K562 (cell line): ENCODE measurements at regions not wholly inside any gene's neighbourhood (a gene's known extent, or its start where the extent isn't known, plus 50 kb on each side); places are given as distances from the start of the nearest gene placed in this dataset.

Experiments
- ATAC-seq: fragments of 200-7000 bp; cut with Tn5 transposase; 3 replicates; pipeline ENCODE4 v1.9.1; 2020; ENCODE audit warnings: moderate library complexity
- BruUV-seq: library from RNA; stranded (reverse); fragments of 400-500 nt; replicated peaks from 2 replicates; lab custom pipeline; 2021; lab: Mats Ljungman, UMichigan
- CTCF ChIA-PET: fragments of 300-600 bp; formaldehyde crosslinking; extraction: SDS; loops from one replicate; lab custom pipeline; 2021; ENCODE audit warnings: low intra/inter-chr PET ratio; lab: Yijun Ruan, JAX
- POLR2A ChIA-PET: fragments of 300-600, 350-650 bp; sonication (Branson Sonifier 250); formaldehyde crosslinking; extraction: SDS; loops from one replicate; lab custom pipeline; 2021; ENCODE audit warnings: antibody characterized with exemption, inconsistent platforms; lab: Yijun Ruan, JAX
- DNase-seq, 4 experiments: peaks; one replicate each; pipeline versions ENCODE4 v3.0.0 to v3.0.0-alpha.2; 2011 to 2018; ENCODE audit warnings: low spot score in 3 of 4, mixed read lengths in 3 of 4; ENCODE audit errors: extremely low read depth in 1 of 4
- FAIRE-seq: peaks from 2 replicates; lab custom pipeline; 2011; peaks lifted over from hg19 to GRCh38; lab: Jason Lieb, UNC
- H2AFZ ChIP-seq: 2 replicates; pipeline ENCODE4 v1.6.0; 2011; ENCODE audit warnings: low read depth, low read length, control low read depth, inconsistent platforms
- H3K27ac ChIP-seq: fragments of 200-600 bp; 3 replicates; pipeline ENCODE4 v1.8.0; 2011; ENCODE audit warnings: low read depth, mild to moderate bottlenecking, control low read depth, inconsistent platforms, low read length, moderate library complexity, mixed read lengths; ENCODE audit errors: extremely low read depth
- H3K27me3 ChIP-seq, 2 experiments: fragments of 300-600 bp in 1 of 2; 2 replicates in 1 of 2; 3 replicates in 1 of 2; pipeline versions ENCODE4 v1.6.0 to v1.8.0; 2011; ENCODE audit warnings: inconsistent platforms in 2 of 2, low read length in 2 of 2, mild to moderate bottlenecking in 1 of 2, mixed read lengths in 1 of 2, moderate library complexity in 1 of 2; ENCODE audit not compliant: control insufficient read depth in 2 of 2, insufficient read depth in 2 of 2
- H3K36me3 ChIP-seq: fragments of 300-600 bp; 3 replicates; pipeline ENCODE4 v1.8.0; 2011; ENCODE audit warnings: mild to moderate bottlenecking, low read length, inconsistent platforms; ENCODE audit not compliant: control insufficient read depth, insufficient read depth
- H3K4me1 ChIP-seq, 2 experiments: fragments of 200-600 bp in 1 of 2; replicated peaks in 1 of 2; 2 replicates in 1 of 2; 3 replicates in 1 of 2; pipeline versions ENCODE4 v1.5.1 to v1.8.0; 2011; ENCODE audit warnings: inconsistent platforms in 2 of 2, low read length in 2 of 2, mild to moderate bottlenecking in 1 of 2, mixed read lengths in 1 of 2, moderate library complexity in 1 of 2; ENCODE audit not compliant: control insufficient read depth in 2 of 2, insufficient read depth in 2 of 2
- H3K4me2 ChIP-seq: 2 replicates; pipeline ENCODE4 v1.6.1; 2011; ENCODE audit warnings: low read length, control low read depth, inconsistent platforms, mixed read lengths; ENCODE audit not compliant: insufficient read depth
- H3K4me3 ChIP-seq: fragments of 200-600 bp; sonication (generic), shearing (Covaris generic); 2 replicates; pipeline ENCODE4 v1.5.1; 2016; ENCODE audit warnings: control low read depth, inconsistent platforms
- H3K79me2 ChIP-seq: fragments of 200-600 bp; 3 replicates; pipeline ENCODE4 v1.8.0; 2011; ENCODE audit warnings: low read length, inconsistent platforms; ENCODE audit not compliant: control insufficient read depth, insufficient read depth
- H3K9ac ChIP-seq, 2 experiments: 2 replicates each; pipeline versions ENCODE4 v1.6.0 to v1.6.1; 2011; ENCODE audit warnings: low read depth in 2 of 2, low read length in 2 of 2, control low read depth in 1 of 2, inconsistent platforms in 1 of 2, mild to moderate bottlenecking in 1 of 2, mixed read lengths in 1 of 2; ENCODE audit not compliant: insufficient read depth in 1 of 2
- H3K9me1 ChIP-seq: one replicate; pipeline ENCODE4 v1.6.0; 2011; ENCODE audit warnings: inconsistent platforms, mild to moderate bottlenecking, low read length, moderate library complexity; ENCODE audit not compliant: control insufficient read depth, insufficient read depth
- H3K9me3 ChIP-seq: replicated peaks from 2 replicates; pipeline ENCODE4 v1.5.1; 2011; ENCODE audit warnings: low read depth, low read length, inconsistent platforms; ENCODE audit not compliant: control insufficient read depth, insufficient read depth
- H4K20me1 ChIP-seq: replicated peaks from 2 replicates; pipeline ENCODE4 v1.6.1; 2011; ENCODE audit warnings: low read length, inconsistent platforms, mixed read lengths; ENCODE audit not compliant: control insufficient read depth, insufficient read depth
- ATF7 ChIP-seq: fragments of 450-650 bp; IDR thresholded peaks from 2 replicates; pipeline ENCODE4 v1.7.1; 2014; ENCODE audit warnings: mild to moderate bottlenecking, moderate library complexity
- CEBPG ChIP-seq, 3 experiments: fragments of 200-800 bp in 1 of 3; sonication (Bioruptor generic) in 1 of 3; sonication (generic) in 1 of 3; formaldehyde crosslinking in 1 of 3; IDR thresholded peaks in 2 of 3; conservative IDR thresholded peaks in 1 of 3; 2 replicates each; pipeline versions ENCODE4 v1.6.1 to v1.8.0; 2016 to 2022; ENCODE audit warnings: missing compliant biosample characterization in 2 of 3, missing genetic modification characterization in 2 of 3, mild to moderate bottlenecking in 1 of 3, missing genetic modification reagents in 1 of 3
- DIDO1 ChIP-seq: fragments of 450-650 bp; IDR thresholded peaks from 2 replicates; pipeline ENCODE4 v1.6.1; 2016; ENCODE audit warnings: low read depth, missing biosample characterization, missing genetic modification characterization
- HMG20B ChIP-seq: fragments of 250-450 bp; sonication (Bioruptor Pico); IDR thresholded peaks from 2 replicates; pipeline ENCODE4 v1.5.0; 2021; ENCODE audit warnings: mild to moderate bottlenecking
- HSF4 ChIP-seq: fragments of 250-450 bp; sonication (Bioruptor Pico); IDR thresholded peaks from 2 replicates; pipeline ENCODE4 v2.1.2; 2022; ENCODE audit warnings: mild to moderate bottlenecking, moderate library complexity, borderline replicate concordance
- LARP7 ChIP-seq: fragments of 450-650 bp; IDR thresholded peaks from 2 replicates; pipeline ENCODE4 v1.6.1; 2016
- LCOR ChIP-seq: sonication (generic); formaldehyde crosslinking; IDR thresholded peaks from 2 replicates; pipeline ENCODE4 v1.8.0; 2022; ENCODE audit warnings: mild to moderate bottlenecking, missing genetic modification reagents
- MEF2D ChIP-seq: conservative IDR thresholded peaks from 2 replicates; pipeline ENCODE4 v1.6.1; 2016; ENCODE audit warnings: low read depth, missing genetic modification characterization, missing compliant biosample characterization
- SRSF1 ChIP-seq: fragments of 200-400 bp; formaldehyde crosslinking; IDR thresholded peaks from 2 replicates; pipeline ENCODE4 v1.6.1; 2017; ENCODE audit warnings: mild to moderate bottlenecking, low read depth, low read length, moderate library complexity
- TAF1 ChIP-seq: IDR thresholded peaks from 2 replicates; pipeline ENCODE4 v1.6.1; 2011; ENCODE audit warnings: mild to moderate bottlenecking, low read length, moderate library complexity; ENCODE audit not compliant: insufficient read depth, control insufficient read depth, severe bottlenecking; ENCODE audit errors: extremely low read depth
- ZNF12 ChIP-seq: sonication (generic); formaldehyde crosslinking; IDR thresholded peaks from 2 replicates; pipeline ENCODE4 v1.4.0; 2020; ENCODE audit warnings: mild to moderate bottlenecking, missing genetic modification reagents
- WGBS: fragments of 100-300 bp; shearing (Covaris generic); methylation state at CpG from one replicate; pipeline ENCODE4 v1.1.6; 2016; ENCODE audit warnings: low coverage, mixed read lengths; ENCODE audit not compliant: insufficient coverage; ENCODE audit errors: missing lambda C conversion rate; 5-methylcytosine and 5-hydroxymethylcytosine counted together
- in situ Hi-C: fragments of 300-500 bp; cut with MboI; formaldehyde crosslinking; loops from 4 replicates; pipeline ENCODE4 v1.15.0; 2018; ENCODE audit warnings: inconsistent platforms, mixed read lengths
- intact Hi-C: fragments of 100-400 bp; cut with micrococcal nuclease; formaldehyde crosslinking; loops from 2 replicates; pipeline ENCODE4 v1.14.2; 2022

DNA sequence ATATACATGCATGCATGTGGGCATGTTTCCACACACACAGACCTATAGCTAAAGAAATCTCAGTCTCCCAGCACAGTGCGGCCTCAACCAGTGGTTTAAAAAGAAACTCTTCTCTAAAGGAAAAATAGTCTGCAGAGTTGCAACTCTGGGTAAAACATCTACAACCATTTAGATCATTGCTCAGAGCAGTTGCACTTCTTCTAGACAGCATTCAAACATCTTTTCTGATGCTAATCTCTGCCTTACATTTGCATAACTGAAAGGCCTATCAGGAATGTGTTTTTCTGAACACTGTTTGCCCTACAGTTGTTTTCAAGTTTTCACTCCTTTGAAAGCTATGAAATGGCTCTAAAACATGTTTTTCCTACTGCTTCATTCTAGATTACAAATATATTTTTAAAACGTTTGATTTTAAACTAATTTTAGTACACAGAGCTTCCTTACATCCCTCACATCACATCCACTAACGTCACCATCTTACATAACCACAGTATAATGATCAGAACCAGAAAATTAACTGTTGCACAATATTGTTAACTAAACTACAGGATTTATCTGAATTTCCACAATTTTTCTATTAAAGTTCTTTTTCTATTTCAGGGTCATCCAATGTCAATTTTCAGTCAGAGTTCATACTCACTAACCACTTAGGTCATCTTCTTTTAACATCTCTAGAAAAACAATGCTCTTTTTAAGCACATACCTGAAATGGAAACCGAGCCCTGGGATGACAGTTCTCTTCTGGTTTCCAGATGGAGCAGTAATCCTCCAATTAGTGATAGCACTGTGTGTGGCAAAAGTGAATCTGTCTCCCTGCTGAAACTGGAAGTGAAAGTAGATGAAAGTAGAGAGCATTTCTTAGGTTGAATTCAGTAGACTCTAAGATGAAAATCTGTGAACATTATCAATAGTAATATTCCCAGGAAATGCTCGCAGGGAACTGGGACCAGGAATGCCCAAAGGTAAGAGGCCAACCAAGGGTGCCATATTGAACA is 501.6 kb upstream of the GCFC2 start:
- Histone ChIP-seq H3K9me3 (no peaks in the 10 kb centered on the region), H3K36me3 (no peaks in the 10 kb centered on the region), H3K79me2 (no peaks in the 10 kb centered on the region), H3K4me1 (no peaks in the 10 kb centered on the region), H3K27ac (no peak overlapping the region), H2AFZ (no peak overlapping the region)
- 20% methylated on average over 5 of the region's 5 CpGs for WGBS
- intact Hi-C loops, result no loop called here
- BruUV-seq, result no TSS peak
- no peak for FAIRE-seq
- TF ChIP-seq LARP7, result no peak
- no peak for TF ChIP-seq CEBPG (CRISPR knock-in tag; IDR thresholded peaks at IDR 0.05)
- TF ChIP-seq CEBPG (tag; conservative IDR thresholded peaks at IDR 0.05 in 1 of 2, IDR thresholded peaks at IDR 0.05 in 1 of 2), result peak in 1 of 2 experiments; percentile 58; a peak in 1 of 4 replicates
- no peak for TF ChIP-seq MEF2D
- TF ChIP-seq, all 486 proteins: peak for 1
- POLR2A ChIA-PET, result no interaction called here
- in situ Hi-C loops, result no loop called here
- Histone ChIP-seq H3K4me3 (no peak overlapping the region), H3K9me1 (no peaks in the 10 kb centered on the region), H3K27me3 (no peaks in the 10 kb centered on the region), H3K4me2 (no peak overlapping the region), H4K20me1 (no peaks in the 10 kb centered on the region), H3K9ac (no peak overlapping the region)
- DNase-seq (no peak), ATAC-seq (no peak)
- CTCF ChIA-PET, result no interaction called here

GRCh38 chr2:76210551-76210950 is 499.8 kb upstream of the GCFC2 start:
- no peaks in the 10 kb centered on the region for H3K9me3 ChIP-seq
- no TSS peak for BruUV-seq
- in situ Hi-C loops, result no loop called here
- H3K9ac ChIP-seq, result no peak overlapping the region
- TF ChIP-seq ATF7 (no peak), LCOR (CRISPR knock-in tag) (no peak), DIDO1 (tag) (no peak), TAF1 (no peak), HMG20B (no peak), SRSF1 (no peak), HSF4 (CRISPR knock-in tag) (no peak), ZNF12 (no peak)
- FAIRE-seq, result no peak
- no peaks in the 10 kb centered on the region for H3K79me2 ChIP-seq
- H3K4me1 ChIP-seq, result no peaks in the 10 kb centered on the region
- H3K27ac ChIP-seq, result no peak overlapping the region
- DNase-seq, result no peak
- H3K4me3 ChIP-seq, result no peak overlapping the region
- ChIA-PET POLR2A (no interaction called here), CTCF (no interaction called here)
- H4K20me1 ChIP-seq, result no peaks in the 10 kb centered on the region
- no peaks in the 10 kb centered on the region for H3K27me3 ChIP-seq
- no peak for ATAC-seq
- no peak overlapping the region for H3K4me2 ChIP-seq
- H3K36me3 ChIP-seq, result no peaks in the 10 kb centered on the region
- H3K9me1 ChIP-seq, result no peaks in the 10 kb centered on the region
- intact Hi-C loops, result no loop called here
- WGBS, result 27% methylated on average over 3 of the region's 3 CpGs
- no peak overlapping the region for H2AFZ ChIP-seq
